ENCODE measurements at regions not wholly inside any gene's neighbourhood (a gene's known extent, or its start where the extent isn't known, plus 50 kb on each side); places are given as distances from the start of the nearest gene placed in this dataset.

GRCh38 chr2:60152226-60152833, 401.1 kb downstream of the BCL11A start:
- no peaks in the 10 kb centered on the region for H3K4me1 ChIP-seq (replicated peaks in 1 of 4; ENCODE audit: control insufficient read depth in 3 of 4, insufficient read depth in 4 of 4, low read length in 3 of 4)
- H3K79me1 ChIP-seq (ENCODE audit: low read depth, low read length), result no peaks in the 10 kb centered on the region
- no peak overlapping the region for H3K18ac ChIP-seq (ENCODE audit: extremely low read depth, low read length)
- H3K27me3 ChIP-seq (replicated peaks in 1 of 4; ENCODE audit: control insufficient read depth in 3 of 4, extremely low read depth in 1 of 4, insufficient read depth in 3 of 4, low read length in 3 of 4), result no peaks in the 10 kb centered on the region
- H3K36me3 ChIP-seq (ENCODE audit: control insufficient read depth in 2 of 4, insufficient read depth in 4 of 4, low read length in 3 of 4), result no peaks in the 10 kb centered on the region
- H2AFZ ChIP-seq (ENCODE audit: low read length), result no peak overlapping the region
- H3K9ac ChIP-seq (replicated peaks in 1 of 4; ENCODE audit: extremely low read depth in 1 of 4, low read depth in 3 of 4, low read length in 3 of 4), result no peak overlapping the region
- H3K4me3 ChIP-seq (ENCODE audit: extremely low read depth in 1 of 4, insufficient read depth in 2 of 4, low read depth in 3 of 4, low read length in 4 of 4), result no peak overlapping the region
- H3K56ac ChIP-seq (replicated peaks; ENCODE audit: insufficient read length, low read depth, low read length), result no peak overlapping the region
- POLR2A ChIA-PET (ENCODE audit: partially characterized antibody), result interaction anchor here (0.6 kb wide), 1 partner anchor 267 kb away, joined by 4 read pairs; no protein-coding TSS in a partner anchor
- H2AK5ac ChIP-seq (ENCODE audit: low read depth, low read length), result no peak overlapping the region
- no peak overlapping the region for H2BK15ac ChIP-seq (ENCODE audit: low read length)
- WGBS, 2 experiments (ENCODE audit: extremely low coverage in 1 of 2, insufficient coverage in 1 of 2, insufficient read length in 1 of 2, insufficient replicate concordance in 2 of 2, low coverage in 1 of 2, low lambda C conversion rate in 2 of 2, missing lambda C conversion rate in 1 of 2), result 83% methylated on average over 4 of the region's 4 CpGs; no CpG with 5 or more reads in 1 of the 2 experiments
- FAIRE-seq, result peak; percentile 45
- H3K23ac ChIP-seq (ENCODE audit: insufficient read length), result no peak overlapping the region
- H3K79me2 ChIP-seq (ENCODE audit: control insufficient read depth in 1 of 2, insufficient read depth in 2 of 2, low read length in 2 of 2), result no peaks in the 10 kb centered on the region
- no peaks in the 10 kb centered on the region for H3K23me2 ChIP-seq (ENCODE audit: low read depth, low read length)
- no peak overlapping the region for H2BK5ac ChIP-seq (ENCODE audit: low read depth, low read length)
- H3K14ac ChIP-seq (ENCODE audit: insufficient read length), result no peak overlapping the region
- peak in 2 of 3 experiments; percentile 36 to 73; a peak in 2 of 4 replicates for TF ChIP-seq CTCF (IDR thresholded peaks at IDR 0.05; ENCODE audit: control extremely low read depth in 1 of 3, insufficient read depth in 1 of 3, low read depth in 1 of 3, low read length in 3 of 3)
- peak; percentile 78 for TF ChIP-seq RAD21 (IDR thresholded peaks at IDR 0.05 in 1 of 2, conservative IDR thresholded peaks at IDR 0.05 in 1 of 2; ENCODE audit: low read depth in 2 of 2, low read length in 2 of 2)
- TF ChIP-seq TAF7 (optimal IDR thresholded peaks at IDR 0.05; ENCODE audit: borderline replicate concordance, low read depth, low read length), result no peak
- H4K20me1 ChIP-seq (replicated peaks in 1 of 2; ENCODE audit: control insufficient read depth in 1 of 2, insufficient read depth in 2 of 2, low read length in 2 of 2), result no peaks in the 10 kb centered on the region
- CTCF ChIA-PET (ENCODE audit: partially characterized antibody), result interaction anchor here (0.6 to 1.9 kb wide), 15 partner anchors 9 to 600 kb away, joined by 3 to 7 read pairs (median 3); no protein-coding TSS in a partner anchor
- no peak overlapping the region for H4K8ac ChIP-seq (ENCODE audit: extremely low read depth, insufficient read depth, low read length)
- H4K91ac ChIP-seq (replicated peaks; ENCODE audit: insufficient read length, low read length), result no peak overlapping the region
- H2BK120ac ChIP-seq (replicated peaks; ENCODE audit: low read depth, low read length), result no peak overlapping the region
- H3K9me3 ChIP-seq (ENCODE audit: insufficient read depth in 2 of 2, low read depth in 1 of 2, low read length in 1 of 2), result peaks cover 0 to 3% of the 10 kb centered on the region in 2 experiments; a peak in 1 of 4 replicates
- no peak overlapping the region for H3K27ac ChIP-seq (ENCODE audit: low read depth, low read length)
- H2BK12ac ChIP-seq (ENCODE audit: low read depth, low read length), result no peak overlapping the region
- H2BK20ac ChIP-seq (ENCODE audit: low read length), result no peak overlapping the region
- no peak overlapping the region for H4K5ac ChIP-seq (ENCODE audit: insufficient read length, low read depth, low read length)
- no peak overlapping the region for H3K4me2 ChIP-seq (ENCODE audit: insufficient read depth in 1 of 2, low read depth in 2 of 2, low read length in 2 of 2)
- no peak overlapping the region for H3K4ac ChIP-seq (replicated peaks; ENCODE audit: insufficient read length, low read depth, low read length)
- DNase-seq (ENCODE audit: low read depth in 1 of 2, low spot score in 2 of 2), result no peak
